GM12865 (cell line): ENCODE measurements at regions not wholly inside any gene's neighbourhood (a gene's known extent, or its start where the extent isn't known, plus 50 kb on each side); places are given as distances from the start of the nearest gene placed in this dataset.

Experiments
- DNase-seq: peaks from one replicate; pipeline ENCODE4 v3.0.0; 2010; ENCODE audit warnings: low read depth
- H3K4me3 ChIP-seq: 2 replicates; pipeline ENCODE4 v1.5.1; 2011; ENCODE audit warnings: mild to moderate bottlenecking, low read depth, low read length, control low read depth
- CTCF ChIP-seq: IDR thresholded peaks from 2 replicates; pipeline ENCODE4 v1.5.1; 2011; ENCODE audit warnings: low read length, control low read depth, low read depth, inconsistent platforms; ENCODE audit not compliant: insufficient read depth; ENCODE audit errors: missing control alignments

- H3K4me3 ChIP-seq = no peak overlapping the region
- TF ChIP-seq CTCF = no peak
- no peak for DNase-seq
Measured at GRCh38 chr16:85370881-85371651, 242.1 kb upstream of the GSE1 start.

- DNase-seq = no peak
- H3K4me3 ChIP-seq = no peak overlapping the region
- TF ChIP-seq CTCF = no peak
Measured at GRCh38 chr16:85371948-85372347, 241.2 kb upstream of the GSE1 start.

GRCh38 chr16:85372627-85373372 is 240.3 kb upstream of the GSE1 start:
- TF ChIP-seq CTCF = no peak
- no peak for DNase-seq

GRCh38 chr16:85373741-85374570 is 239.2 kb upstream of the GSE1 start:
- TF ChIP-seq CTCF = no peak
- no peak overlapping the region for H3K4me3 ChIP-seq
- DNase-seq = no peak

More at GRCh38 chr16:85372627-85373372, 240.3 kb upstream of the GSE1 start:
- no peak overlapping the region for H3K4me3 ChIP-seq

- no peak for DNase-seq
- H3K4me3 ChIP-seq = no peak overlapping the region
- no peak for TF ChIP-seq CTCF
Measured at GRCh38 chr16:85374571-85374872, 238.6 kb upstream of the GSE1 start.

GRCh38 chr16:85375282-85375681 is 237.8 kb upstream of the GSE1 start:
- no peak for TF ChIP-seq CTCF
- no peak overlapping the region for H3K4me3 ChIP-seq
- DNase-seq = no peak
